ENCODE measurements at regions not wholly inside any gene's neighbourhood (a gene's known extent, or its start where the extent isn't known, plus 50 kb on each side); places are given as distances from the start of the nearest gene placed in this dataset.
A peak's percentile ranks its signal among the peaks of the same experiment; 100 is the strongest.

DNA sequence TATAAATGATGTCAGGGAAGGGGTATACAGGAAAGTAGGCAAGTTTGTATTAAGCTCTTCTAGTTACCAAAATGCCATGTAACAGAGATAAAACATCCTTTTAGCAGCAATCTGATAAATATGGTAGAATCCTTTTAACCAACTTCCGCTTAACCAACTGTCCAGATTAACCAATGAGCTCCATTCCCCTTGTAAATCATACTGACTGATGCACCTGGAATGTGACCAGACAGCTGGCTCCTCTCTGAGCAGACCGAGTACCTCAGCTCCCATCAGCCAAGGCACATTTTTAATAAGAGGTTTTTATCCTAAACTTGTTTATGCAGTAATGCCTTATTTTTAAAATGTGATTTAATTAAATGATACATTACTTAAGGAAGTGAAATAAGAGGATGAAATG, 66.4 kb downstream of the KLF12 start:
- Histone ChIP-seq H3K27ac (ENCODE audit: poor library complexity, severe bottlenecking) (no peak overlapping the region), H3K9me3 (ENCODE audit: severe bottlenecking) (no peaks in the 10 kb centered on the region), H3K36me3 (ENCODE audit: low read depth) (no peaks in the 10 kb centered on the region), H3K27me3 (ENCODE audit: insufficient read depth, poor library complexity, severe bottlenecking) (no peaks in the 10 kb centered on the region), H3K4me1 (ENCODE audit: insufficient read depth, poor library complexity, severe bottlenecking) (peaks cover 6% of the 10 kb centered on the region), H3K4me3 (ENCODE audit: severe bottlenecking) (no peak overlapping the region)
- DNase-seq (ENCODE audit: low spot score) (no peak), ATAC-seq (ENCODE audit: low read depth) (peak; percentile 74; the same call in 2 of the 3 replicates)
- TF ChIP-seq, protein P1, sequence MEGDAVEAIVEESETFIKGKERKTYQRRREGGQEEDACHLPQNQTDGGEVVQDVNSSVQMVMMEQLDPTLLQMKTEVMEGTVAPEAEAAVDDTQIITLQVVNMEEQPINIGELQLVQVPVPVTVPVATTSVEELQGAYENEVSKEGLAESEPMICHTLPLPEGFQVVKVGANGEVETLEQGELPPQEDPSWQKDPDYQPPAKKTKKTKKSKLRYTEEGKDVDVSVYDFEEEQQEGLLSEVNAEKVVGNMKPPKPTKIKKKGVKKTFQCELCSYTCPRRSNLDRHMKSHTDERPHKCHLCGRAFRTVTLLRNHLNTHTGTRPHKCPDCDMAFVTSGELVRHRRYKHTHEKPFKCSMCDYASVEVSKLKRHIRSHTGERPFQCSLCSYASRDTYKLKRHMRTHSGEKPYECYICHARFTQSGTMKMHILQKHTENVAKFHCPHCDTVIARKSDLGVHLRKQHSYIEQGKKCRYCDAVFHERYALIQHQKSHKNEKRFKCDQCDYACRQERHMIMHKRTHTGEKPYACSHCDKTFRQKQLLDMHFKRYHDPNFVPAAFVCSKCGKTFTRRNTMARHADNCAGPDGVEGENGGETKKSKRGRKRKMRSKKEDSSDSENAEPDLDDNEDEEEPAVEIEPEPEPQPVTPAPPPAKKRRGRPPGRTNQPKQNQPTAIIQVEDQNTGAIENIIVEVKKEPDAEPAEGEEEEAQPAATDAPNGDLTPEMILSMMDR (IDR thresholded peaks at IDR 0.05; ENCODE audit: poor library complexity, severe bottlenecking) = no peak

DNA sequence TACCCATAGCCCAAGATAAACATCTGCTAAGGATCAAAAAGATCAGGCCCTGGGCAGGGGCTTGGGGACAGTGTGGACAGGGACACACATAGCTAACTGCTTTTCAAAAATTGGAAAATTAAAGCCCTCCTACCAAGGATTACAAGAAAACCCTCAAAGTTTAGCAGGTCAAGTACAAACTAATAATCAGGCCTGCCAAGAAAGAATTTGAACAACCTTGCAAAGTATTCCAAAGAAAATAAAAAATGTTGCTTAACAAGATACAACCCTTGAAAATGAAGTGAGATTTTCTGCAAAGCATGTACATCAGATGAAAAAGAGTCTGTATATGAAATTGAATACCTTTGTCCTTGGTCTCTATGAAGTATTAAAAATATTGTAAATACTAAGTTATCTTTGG, 67.3 kb downstream of the KLF12 start:
- H3K4me1 ChIP-seq (ENCODE audit: insufficient read depth, poor library complexity, severe bottlenecking) = peaks cover 6% of the 10 kb centered on the region
- ATAC-seq (ENCODE audit: low read depth) = no peak

DNA sequence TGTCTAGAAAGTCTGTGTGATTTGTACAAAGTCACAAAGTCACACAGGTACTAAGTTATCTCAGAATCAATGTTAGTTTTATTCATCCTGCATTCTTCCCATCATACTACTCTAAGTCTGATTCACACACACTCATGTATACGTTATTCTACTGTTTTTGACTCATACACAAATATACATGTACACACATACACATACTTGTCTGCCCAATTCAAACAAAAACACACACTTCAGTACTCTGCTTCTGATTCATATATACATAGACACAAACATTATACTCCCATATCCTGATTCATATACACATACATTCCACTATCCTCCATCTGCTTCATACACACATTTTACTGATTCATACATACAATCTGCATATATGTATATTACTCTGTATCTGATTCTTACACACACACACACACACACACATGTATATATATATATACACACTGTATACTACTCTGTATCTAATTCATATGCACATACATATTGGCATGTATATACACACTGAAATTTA, 69.3 kb downstream of the KLF12 start:
- Histone ChIP-seq H3K4me3 (ENCODE audit: severe bottlenecking) (no peak overlapping the region), H3K27me3 (ENCODE audit: insufficient read depth, poor library complexity, severe bottlenecking) (no peaks in the 10 kb centered on the region), H3K9me3 (ENCODE audit: severe bottlenecking) (no peaks in the 10 kb centered on the region), H3K27ac (ENCODE audit: poor library complexity, severe bottlenecking) (no peak overlapping the region), H3K36me3 (ENCODE audit: low read depth) (no peaks in the 10 kb centered on the region), H3K4me1 (ENCODE audit: insufficient read depth, poor library complexity, severe bottlenecking) (peaks cover 6% of the 10 kb centered on the region)
- TF ChIP-seq, protein P1 (IDR thresholded peaks at IDR 0.05; ENCODE audit: poor library complexity, severe bottlenecking) = no peak
- no peak for DNase-seq (ENCODE audit: low spot score)
- no peak for ATAC-seq (ENCODE audit: low read depth)

More for the DNA sequence above, 67.3 kb downstream of the KLF12 start:
- H3K36me3 ChIP-seq (ENCODE audit: low read depth) = no peaks in the 10 kb centered on the region
- H3K27me3 ChIP-seq (ENCODE audit: insufficient read depth, poor library complexity, severe bottlenecking) = no peaks in the 10 kb centered on the region
- H3K4me3 ChIP-seq (ENCODE audit: severe bottlenecking) = no peak overlapping the region
- TF ChIP-seq, protein P1 (IDR thresholded peaks at IDR 0.05; ENCODE audit: poor library complexity, severe bottlenecking) = no peak
- no peaks in the 10 kb centered on the region for H3K9me3 ChIP-seq (ENCODE audit: severe bottlenecking)
- DNase-seq (ENCODE audit: low spot score) = no peak
- H3K27ac ChIP-seq (ENCODE audit: poor library complexity, severe bottlenecking) = no peak overlapping the region

DNA sequence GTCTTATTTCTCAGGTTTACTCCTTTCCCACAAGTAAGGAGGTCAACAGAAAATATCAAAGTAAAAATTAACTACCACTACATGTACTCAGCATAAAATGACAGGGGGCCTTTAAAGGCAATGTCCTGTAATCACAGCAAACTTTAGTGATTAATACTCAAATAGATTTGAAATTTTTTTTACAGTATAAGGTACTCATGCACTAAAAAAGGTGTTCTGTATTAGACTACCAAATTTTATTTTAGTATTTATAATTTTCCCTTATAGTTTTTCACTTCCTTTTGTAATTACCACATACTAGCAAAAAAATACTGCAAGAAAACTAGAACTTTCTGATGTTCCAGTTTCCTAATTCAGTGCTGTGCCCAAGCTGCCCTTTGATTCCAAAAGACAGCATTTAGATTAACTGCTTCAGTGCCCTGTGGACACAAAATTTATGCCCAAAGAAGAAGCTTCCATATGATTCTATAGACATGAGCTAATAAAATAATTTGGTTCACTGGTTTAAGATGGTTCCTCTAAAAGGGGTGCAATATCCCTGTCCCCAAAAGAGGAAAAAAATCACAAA, 70.6 kb downstream of the KLF12 start:
- H3K9me3 ChIP-seq (ENCODE audit: severe bottlenecking) = no peaks in the 10 kb centered on the region
- H3K4me1 ChIP-seq (ENCODE audit: insufficient read depth, poor library complexity, severe bottlenecking) = peaks cover 6% of the 10 kb centered on the region
- TF ChIP-seq, protein P1 (IDR thresholded peaks at IDR 0.05; ENCODE audit: poor library complexity, severe bottlenecking) = no peak
- H3K36me3 ChIP-seq (ENCODE audit: low read depth) = no peaks in the 10 kb centered on the region
- no peak overlapping the region for H3K27ac ChIP-seq (ENCODE audit: poor library complexity, severe bottlenecking)
- H3K27me3 ChIP-seq (ENCODE audit: insufficient read depth, poor library complexity, severe bottlenecking) = no peaks in the 10 kb centered on the region
- ATAC-seq (ENCODE audit: low read depth) (no peak), DNase-seq (ENCODE audit: low spot score) (no peak)
- H3K4me3 ChIP-seq (ENCODE audit: severe bottlenecking) = no peak overlapping the region

DNA sequence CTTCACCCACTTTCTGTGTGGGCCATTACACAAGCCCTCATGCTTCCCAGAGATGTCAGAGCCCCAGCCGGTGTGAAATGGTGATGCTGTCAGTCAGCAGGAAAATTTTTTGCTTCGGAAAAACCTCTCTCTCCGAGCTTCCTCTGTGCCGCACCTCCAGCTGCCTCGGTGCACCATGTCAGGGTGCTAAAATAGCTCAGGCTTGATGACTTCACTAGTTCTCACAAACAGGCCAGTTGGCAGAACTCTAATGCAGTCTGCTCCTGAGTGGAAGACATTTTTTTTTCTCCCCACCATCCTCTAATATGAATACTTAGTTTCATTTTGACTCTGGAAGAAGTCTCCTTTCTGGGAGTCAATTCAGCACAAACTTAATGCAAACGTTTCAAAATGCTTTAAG, 71.3 kb downstream of the KLF12 start:
- ATAC-seq (ENCODE audit: low read depth) (no peak), DNase-seq (ENCODE audit: low spot score) (no peak)
- Histone ChIP-seq H3K4me3 (ENCODE audit: severe bottlenecking) (no peak overlapping the region), H3K27me3 (ENCODE audit: insufficient read depth, poor library complexity, severe bottlenecking) (no peaks in the 10 kb centered on the region), H3K27ac (ENCODE audit: poor library complexity, severe bottlenecking) (no peak overlapping the region), H3K9me3 (ENCODE audit: severe bottlenecking) (no peaks in the 10 kb centered on the region), H3K4me1 (ENCODE audit: insufficient read depth, poor library complexity, severe bottlenecking) (peaks cover 3% of the 10 kb centered on the region), H3K36me3 (ENCODE audit: low read depth) (no peaks in the 10 kb centered on the region)
- TF ChIP-seq, protein P1 (IDR thresholded peaks at IDR 0.05; ENCODE audit: poor library complexity, severe bottlenecking) = no peak
